CD4-positive, alpha-beta T cell (primary cell): ENCODE measurements at regions not wholly inside any gene's neighbourhood (a gene's known extent, or its start where the extent isn't known, plus 50 kb on each side); places are given as distances from the start of the nearest gene placed in this dataset.

Source experiments
- ATAC-seq: fragments of 200-7000 bp; cut with Tn5 transposase; one replicate; pipeline ENCODE4 v1.10.0; 2022; ENCODE audit warnings: mild to moderate bottlenecking; ENCODE audit not compliant: poor library complexity
- CTCF ChIA-PET: fragments of 350-600 bp; sonication (Branson Sonifier 250); formaldehyde crosslinking; loops from one replicate; lab custom pipeline; 2021; ENCODE audit warnings: antibody characterized with exemption, inconsistent platforms; lab: Charles Lee
- POLR2A ChIA-PET: fragments of 350-600 bp; sonication (Branson Sonifier 250); formaldehyde crosslinking; loops from one replicate; lab custom pipeline; 2021; ENCODE audit warnings: antibody characterized with exemption, inconsistent platforms; lab: Charles Lee
- DNase-seq, 14 experiments: peaks; one replicate each; pipeline ENCODE4 v3.0.0-alpha.2; 2013 to 2020; ENCODE audit warnings: mixed read lengths in 2 of 14
- H3K27ac ChIP-seq, 2 donors: one replicate each; pipeline versions ENCODE4 v1.5.1 to v1.7.0; 2013; ENCODE audit warnings: low read length in 2 of 2, low read depth in 1 of 2, mild to moderate bottlenecking in 1 of 2
- H3K27me3 ChIP-seq, 2 experiments: 1 replicate in 1 of 2; 2 replicates in 1 of 2; pipeline versions ENCODE4 v1.6.1 to v1.7.0; 2013; ENCODE audit warnings: low read length in 2 of 2, control low read depth in 1 of 2, mild to moderate bottlenecking in 1 of 2, moderate library complexity in 1 of 2; ENCODE audit not compliant: insufficient read depth in 2 of 2, control insufficient read depth in 1 of 2
- H3K36me3 ChIP-seq: one replicate; pipeline ENCODE4 v1.6.1; 2013; ENCODE audit warnings: low read length, control low read depth; ENCODE audit not compliant: insufficient read depth
- H3K4me1 ChIP-seq: one replicate; pipeline ENCODE4 v1.6.1; 2013; ENCODE audit warnings: low read length, control low read depth; ENCODE audit not compliant: insufficient read depth
- H3K4me3 ChIP-seq: one replicate; pipeline ENCODE4 v1.5.1; 2013; ENCODE audit warnings: mild to moderate bottlenecking, low read length, moderate library complexity
- H3K9me3 ChIP-seq, 2 experiments: 1 replicate in 1 of 2; 2 replicates in 1 of 2; pipeline versions ENCODE4 v1.6.1 to v1.7.0; 2013; ENCODE audit warnings: low read length in 2 of 2, mild to moderate bottlenecking in 2 of 2, control low read depth in 1 of 2, moderate library complexity in 1 of 2; ENCODE audit not compliant: control insufficient read depth in 1 of 2, insufficient read depth in 1 of 2
- H3K27ac Mint-ChIP-seq: one replicate; pipeline ENCODE4 v1.8.0; 2020; ENCODE audit warnings: mixed read lengths
- H3K27me3 Mint-ChIP-seq: one replicate; pipeline ENCODE4 v1.8.0; 2021; ENCODE audit warnings: mixed read lengths
- H3K36me3 Mint-ChIP-seq: one replicate; pipeline ENCODE4 v1.8.0; 2021; ENCODE audit warnings: low read depth, mixed read lengths
- H3K4me1 Mint-ChIP-seq: one replicate; pipeline ENCODE4 v1.8.0; 2021; ENCODE audit warnings: low read depth, mixed read lengths
- H3K4me3 Mint-ChIP-seq: one replicate; pipeline ENCODE4 v1.8.0; 2020; ENCODE audit warnings: mild to moderate bottlenecking, mixed read lengths
- H3K9me3 Mint-ChIP-seq: one replicate; pipeline ENCODE4 v1.8.0; 2020; ENCODE audit warnings: mixed read lengths
- intact Hi-C, 2 experiments: fragments of 100-400 bp; cut with DNase I in 1 of 2; cut with micrococcal nuclease in 1 of 2; formaldehyde crosslinking; loops; one replicate each; pipeline versions ENCODE4 v1.15.1 to v1.9.0; 2023 to 2025; cut with DNase I, micrococcal nuclease
- TF ChIP-seq, protein P1 (sequence below): fragments of 200-600 bp; IDR thresholded peaks from one replicate; pipeline ENCODE4 v1.8.0; 2022; ENCODE audit warnings: antibody characterized with exemption, mild to moderate bottlenecking

DNA sequence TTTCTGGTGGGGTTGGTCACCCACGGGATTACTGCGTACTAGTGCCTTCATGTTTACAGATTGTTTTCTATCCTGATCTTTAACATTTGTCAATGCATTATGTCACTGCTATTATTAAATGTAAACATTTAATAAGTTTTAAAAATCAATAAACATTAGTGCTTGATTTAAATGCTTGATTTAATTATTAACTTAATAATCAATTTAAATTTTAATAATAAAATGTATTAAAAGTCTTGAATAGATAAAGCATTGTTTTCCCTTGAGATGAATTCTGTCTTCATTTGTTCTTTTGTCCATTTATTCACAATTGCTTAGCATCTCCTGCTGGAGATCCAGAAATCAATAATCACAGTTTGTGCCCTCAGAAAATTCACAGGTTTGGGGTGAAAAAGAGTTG lies 201.8 kb upstream of the HDAC9 start:
- intact Hi-C loops, result no loop called here
- POLR2A ChIA-PET, result no interaction called here
- Histone ChIP-seq H3K9me3 (no peaks in the 10 kb centered on the region), H3K4me1 (no peaks in the 10 kb centered on the region), H3K27me3 (peaks cover 0 to 8% of the 10 kb centered on the region in 2 experiments), H3K36me3 (no peaks in the 10 kb centered on the region), H3K27ac (no peak overlapping the region), H3K4me3 (no peak overlapping the region)
- H3K4me1 Mint-ChIP-seq, result peaks cover 10% of the 10 kb centered on the region
- CTCF ChIA-PET, result no interaction called here
- H3K36me3 Mint-ChIP-seq, result no peaks in the 10 kb centered on the region
- no peaks in the 10 kb centered on the region for H3K9me3 Mint-ChIP-seq
- H3K4me3 Mint-ChIP-seq, result no peak overlapping the region
- no peak for DNase-seq
- no peak for ATAC-seq
- H3K27ac Mint-ChIP-seq, result no peak overlapping the region
- TF ChIP-seq, protein P1, sequence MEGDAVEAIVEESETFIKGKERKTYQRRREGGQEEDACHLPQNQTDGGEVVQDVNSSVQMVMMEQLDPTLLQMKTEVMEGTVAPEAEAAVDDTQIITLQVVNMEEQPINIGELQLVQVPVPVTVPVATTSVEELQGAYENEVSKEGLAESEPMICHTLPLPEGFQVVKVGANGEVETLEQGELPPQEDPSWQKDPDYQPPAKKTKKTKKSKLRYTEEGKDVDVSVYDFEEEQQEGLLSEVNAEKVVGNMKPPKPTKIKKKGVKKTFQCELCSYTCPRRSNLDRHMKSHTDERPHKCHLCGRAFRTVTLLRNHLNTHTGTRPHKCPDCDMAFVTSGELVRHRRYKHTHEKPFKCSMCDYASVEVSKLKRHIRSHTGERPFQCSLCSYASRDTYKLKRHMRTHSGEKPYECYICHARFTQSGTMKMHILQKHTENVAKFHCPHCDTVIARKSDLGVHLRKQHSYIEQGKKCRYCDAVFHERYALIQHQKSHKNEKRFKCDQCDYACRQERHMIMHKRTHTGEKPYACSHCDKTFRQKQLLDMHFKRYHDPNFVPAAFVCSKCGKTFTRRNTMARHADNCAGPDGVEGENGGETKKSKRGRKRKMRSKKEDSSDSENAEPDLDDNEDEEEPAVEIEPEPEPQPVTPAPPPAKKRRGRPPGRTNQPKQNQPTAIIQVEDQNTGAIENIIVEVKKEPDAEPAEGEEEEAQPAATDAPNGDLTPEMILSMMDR, result no peak
- H3K27me3 Mint-ChIP-seq, result peaks cover 25% of the 10 kb centered on the region

DNA sequence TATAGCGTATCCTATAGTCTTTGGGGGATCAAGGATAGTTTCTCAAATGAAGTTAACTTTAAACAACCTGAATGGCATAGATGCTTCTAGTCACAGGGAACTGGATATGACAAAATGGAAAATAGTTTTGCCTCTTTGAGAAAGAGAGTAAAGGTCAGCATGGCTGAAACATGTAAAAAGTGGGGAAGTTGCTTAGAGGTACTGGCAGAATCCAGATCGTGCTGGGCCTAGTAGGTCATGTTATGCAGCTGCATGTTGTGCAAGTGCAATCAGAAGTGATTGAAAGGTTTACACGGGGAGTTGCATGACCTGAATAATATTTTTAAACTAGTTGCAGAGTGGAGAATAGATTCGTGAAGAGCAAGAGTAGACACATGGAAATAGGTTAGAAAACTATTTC lies 201.1 kb upstream of the HDAC9 start:
- Mint-ChIP-seq H3K27me3 (peaks cover 25% of the 10 kb centered on the region), H3K36me3 (no peaks in the 10 kb centered on the region), H3K4me3 (no peak overlapping the region), H3K27ac (no peak overlapping the region), H3K4me1 (peaks cover 10% of the 10 kb centered on the region), H3K9me3 (no peaks in the 10 kb centered on the region)
- no peaks in the 10 kb centered on the region for H3K36me3 ChIP-seq
- no peak overlapping the region for H3K27ac ChIP-seq
- ATAC-seq (no peak), DNase-seq (no peak)
- H3K9me3 ChIP-seq, result no peaks in the 10 kb centered on the region
- ChIA-PET CTCF (no interaction called here), POLR2A (no interaction called here)
- H3K4me3 ChIP-seq, result no peak overlapping the region
- H3K27me3 ChIP-seq, result peaks cover 0 to 8% of the 10 kb centered on the region in 2 experiments
- intact Hi-C loops, result no loop called here
- no peaks in the 10 kb centered on the region for H3K4me1 ChIP-seq
- TF ChIP-seq, protein P1, result no peak

DNA sequence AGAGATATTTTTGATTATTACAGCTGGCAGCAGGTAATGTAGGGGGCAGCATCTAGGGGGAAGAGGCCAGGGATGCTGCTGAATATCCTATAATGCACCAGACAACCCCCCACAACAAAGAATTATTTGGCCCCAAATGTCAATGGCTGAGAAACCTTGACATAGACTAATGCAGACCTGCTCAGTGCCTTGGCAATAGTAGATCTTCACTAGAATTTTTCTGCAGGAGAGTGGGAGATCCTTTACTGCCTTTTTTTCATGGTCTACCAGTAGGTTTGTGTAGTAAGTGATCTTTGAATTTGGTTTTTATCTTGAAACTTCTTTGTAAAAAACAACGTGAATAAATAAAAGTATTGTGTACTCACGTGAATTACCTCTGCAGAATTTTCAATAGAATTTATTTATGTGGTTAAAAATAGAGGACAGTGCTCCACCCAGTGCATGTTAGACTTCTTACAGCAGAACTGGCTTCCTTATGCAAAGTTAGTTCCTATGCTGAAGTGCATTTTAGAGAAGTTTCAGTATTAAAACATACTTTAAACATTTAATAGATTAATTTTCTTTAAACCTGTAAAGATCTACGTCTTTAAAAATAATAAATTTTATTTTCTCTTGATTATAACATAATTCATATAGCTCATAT lies 199.6 kb upstream of the HDAC9 start:
- intact Hi-C loops, result no loop called here
- ChIA-PET POLR2A (no interaction called here), CTCF (no interaction called here)
- H3K27me3 ChIP-seq, result peaks cover 0 to 5% of the 10 kb centered on the region in 2 experiments
- no peak overlapping the region for H3K4me3 ChIP-seq
- H3K9me3 ChIP-seq, result no peaks in the 10 kb centered on the region
- H3K27me3 Mint-ChIP-seq, result peaks cover 16% of the 10 kb centered on the region
- no peak overlapping the region for H3K4me3 Mint-ChIP-seq
- no peak overlapping the region for H3K27ac Mint-ChIP-seq
- no peaks in the 10 kb centered on the region for H3K4me1 ChIP-seq
- no peaks in the 10 kb centered on the region for H3K4me1 Mint-ChIP-seq
- DNase-seq, result no peak
- TF ChIP-seq, protein P1, result no peak
- H3K9me3 Mint-ChIP-seq, result no peaks in the 10 kb centered on the region
- H3K36me3 Mint-ChIP-seq, result no peaks in the 10 kb centered on the region
- ATAC-seq, result no peak
- H3K36me3 ChIP-seq, result no peaks in the 10 kb centered on the region
- H3K27ac ChIP-seq, result no peak overlapping the region
